Peyer's patch (tissue), 4 donors: ENCODE measurements at regions not wholly inside any gene's neighbourhood (a gene's known extent, or its start where the extent isn't known, plus 50 kb on each side); places are given as distances from the start of the nearest gene placed in this dataset.

Experiments
- DNase-seq, 3 donors: peaks; one replicate each; pipeline ENCODE4 v3.0.0-alpha.2; 2017 to 2019
- H3K27ac ChIP-seq, 4 donors: fragments of 200-600 bp; sonication (generic); one replicate each; pipeline ENCODE4 v1.5.1; 2016 to 2019
- H3K27me3 ChIP-seq, 2 donors: fragments of 200-600 bp; sonication (generic); one replicate each; pipeline ENCODE4 v1.5.1; 2019
- H3K36me3 ChIP-seq, 3 donors: fragments of 200-600 bp; sonication (generic); one replicate each; pipeline ENCODE4 v1.5.1; 2016 to 2019
- H3K4me1 ChIP-seq, 4 donors: fragments of 200-600 bp; sonication (generic); one replicate each; pipeline ENCODE4 v1.5.1; 2016 to 2019
- H3K4me3 ChIP-seq, 4 donors: fragments of 200-600 bp; sonication (generic); 1 replicate in 3 of 4; 2 replicates in 1 of 4; pipeline ENCODE4 v1.5.1; 2016 to 2019; ENCODE audit warnings: mild to moderate bottlenecking in 1 of 4
- H3K9me3 ChIP-seq, 4 donors: fragments of 200-600 bp; sonication (generic); one replicate each; pipeline ENCODE4 v1.5.1; 2016 to 2019; ENCODE audit warnings: mild to moderate bottlenecking in 1 of 4
- POLR2A ChIP-seq, 2 donors: fragments of 450-650 bp; IDR thresholded peaks; one replicate each; pipeline ENCODE4 v1.5.1; 2017; ENCODE audit warnings: antibody characterized with exemption in 2 of 2, mild to moderate bottlenecking in 2 of 2, moderate library complexity in 2 of 2
- TF ChIP-seq, protein P1 (sequence below), 6 experiments: fragments of 450-650 bp in 4 of 6; fragments of 200-600 bp in 2 of 6; sonication (generic) in 1 of 6; IDR thresholded peaks; one replicate each; pipeline ENCODE4 v1.5.1; 2017 to 2019; ENCODE audit warnings: antibody characterized with exemption in 6 of 6, mild to moderate bottlenecking in 3 of 6, moderate library complexity in 1 of 6

- Histone ChIP-seq H3K36me3 (no peaks in the 10 kb centered on the region), H3K4me3 (no peak overlapping the region), H3K27ac (no peak overlapping the region), H3K9me3 (no peaks in the 10 kb centered on the region), H3K27me3 (no peaks in the 10 kb centered on the region), H3K4me1 (no peaks in the 10 kb centered on the region)
- no peak for TF ChIP-seq POLR2A (IDR thresholded peaks at IDR 0.05)
- TF ChIP-seq, protein P1, sequence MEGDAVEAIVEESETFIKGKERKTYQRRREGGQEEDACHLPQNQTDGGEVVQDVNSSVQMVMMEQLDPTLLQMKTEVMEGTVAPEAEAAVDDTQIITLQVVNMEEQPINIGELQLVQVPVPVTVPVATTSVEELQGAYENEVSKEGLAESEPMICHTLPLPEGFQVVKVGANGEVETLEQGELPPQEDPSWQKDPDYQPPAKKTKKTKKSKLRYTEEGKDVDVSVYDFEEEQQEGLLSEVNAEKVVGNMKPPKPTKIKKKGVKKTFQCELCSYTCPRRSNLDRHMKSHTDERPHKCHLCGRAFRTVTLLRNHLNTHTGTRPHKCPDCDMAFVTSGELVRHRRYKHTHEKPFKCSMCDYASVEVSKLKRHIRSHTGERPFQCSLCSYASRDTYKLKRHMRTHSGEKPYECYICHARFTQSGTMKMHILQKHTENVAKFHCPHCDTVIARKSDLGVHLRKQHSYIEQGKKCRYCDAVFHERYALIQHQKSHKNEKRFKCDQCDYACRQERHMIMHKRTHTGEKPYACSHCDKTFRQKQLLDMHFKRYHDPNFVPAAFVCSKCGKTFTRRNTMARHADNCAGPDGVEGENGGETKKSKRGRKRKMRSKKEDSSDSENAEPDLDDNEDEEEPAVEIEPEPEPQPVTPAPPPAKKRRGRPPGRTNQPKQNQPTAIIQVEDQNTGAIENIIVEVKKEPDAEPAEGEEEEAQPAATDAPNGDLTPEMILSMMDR (IDR thresholded peaks at IDR 0.05): no peak
- no peak for DNase-seq
Measured at GRCh38 chr6:80527552-80528052, 421.1 kb downstream of the BCKDHB start.

DNA sequence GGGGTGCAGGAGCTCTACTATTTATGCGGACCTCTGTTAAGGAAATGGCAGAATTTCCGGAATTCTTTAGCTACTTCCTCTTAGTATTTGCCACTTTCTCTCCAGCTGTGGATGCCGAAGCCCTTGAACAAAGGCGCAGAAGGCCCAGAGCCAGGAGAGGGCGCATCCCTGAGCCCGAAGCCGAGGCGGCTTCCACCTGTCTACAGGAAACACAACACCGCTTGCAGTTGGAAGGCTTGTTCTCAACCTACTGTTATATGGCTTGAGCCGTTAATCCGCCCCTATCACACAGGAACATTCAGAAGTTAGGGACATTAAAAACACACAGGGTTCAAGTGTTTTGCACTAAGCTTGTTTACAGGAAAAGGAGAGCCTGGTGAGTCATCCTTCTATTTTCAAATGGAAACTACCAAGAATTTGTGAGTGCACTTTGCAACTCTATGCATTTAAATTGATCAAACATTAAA lies 417.1 kb downstream of the BCKDHB start:
- H3K4me1 ChIP-seq: no peaks in the 10 kb centered on the region
- TF ChIP-seq POLR2A (IDR thresholded peaks at IDR 0.05): no peak
- TF ChIP-seq, protein P1 (IDR thresholded peaks at IDR 0.05): no peak
- no peaks in the 10 kb centered on the region for H3K27me3 ChIP-seq
- no peak for DNase-seq
- peak overlapping the region in 1 of 4 donors; percentile 12 for H3K27ac ChIP-seq
- H3K36me3 ChIP-seq: no peaks in the 10 kb centered on the region
- H3K4me3 ChIP-seq: no peak overlapping the region
- H3K9me3 ChIP-seq: no peaks in the 10 kb centered on the region

GRCh38 chr6:80523010-80523409 lies 416.5 kb downstream of the BCKDHB start:
- Histone ChIP-seq H3K4me1 (no peaks in the 10 kb centered on the region), H3K27me3 (no peaks in the 10 kb centered on the region), H3K4me3 (no peak overlapping the region), H3K27ac (peak overlapping the region in 1 of 4 donors; percentile 12), H3K9me3 (no peaks in the 10 kb centered on the region), H3K36me3 (no peaks in the 10 kb centered on the region)
- TF ChIP-seq, protein P1 (IDR thresholded peaks at IDR 0.05): no peak
- TF ChIP-seq POLR2A (IDR thresholded peaks at IDR 0.05): no peak
- DNase-seq: no peak

GRCh38 chr6:80522576-80522975 lies 416.1 kb downstream of the BCKDHB start:
- no peaks in the 10 kb centered on the region for H3K9me3 ChIP-seq
- no peaks in the 10 kb centered on the region for H3K27me3 ChIP-seq
- no peak for DNase-seq
- H3K4me3 ChIP-seq: no peak overlapping the region
- no peaks in the 10 kb centered on the region for H3K4me1 ChIP-seq
- no peaks in the 10 kb centered on the region for H3K36me3 ChIP-seq
- no peak overlapping the region for H3K27ac ChIP-seq
- TF ChIP-seq, protein P1 (IDR thresholded peaks at IDR 0.05): no peak
- no peak for TF ChIP-seq POLR2A (IDR thresholded peaks at IDR 0.05)

- no peaks in the 10 kb centered on the region for H3K36me3 ChIP-seq
- TF ChIP-seq, protein P1 (IDR thresholded peaks at IDR 0.05): no peak
- no peak for TF ChIP-seq POLR2A (IDR thresholded peaks at IDR 0.05)
- no peak overlapping the region for H3K27ac ChIP-seq
- no peaks in the 10 kb centered on the region for H3K9me3 ChIP-seq
- no peaks in the 10 kb centered on the region for H3K27me3 ChIP-seq
- H3K4me1 ChIP-seq: no peaks in the 10 kb centered on the region
- H3K4me3 ChIP-seq: no peak overlapping the region
- no peak for DNase-seq
Measured at GRCh38 chr6:80519811-80520594, 413.5 kb downstream of the BCKDHB start.
